Loucy (cell line): ENCODE measurements at regions not wholly inside any gene's neighbourhood (a gene's known extent, or its start where the extent isn't known, plus 50 kb on each side); places are given as distances from the start of the nearest gene placed in this dataset.

ENCODE experiments used
- H2AFZ ChIP-seq: fragments of 200-600 bp; sonication (generic); 2 replicates; pipeline ENCODE4 v1.6.0; 2016; ENCODE audit warnings: antibody characterized with exemption, mild to moderate bottlenecking, low read length, moderate library complexity
- H3F3A ChIP-seq: fragments of 200-600 bp; 2 replicates; pipeline ENCODE4 v1.6.0; 2016; ENCODE audit warnings: antibody characterized with exemption, low read depth, mild to moderate bottlenecking
- H3K27me3 ChIP-seq: fragments of 200-600 bp; sonication (generic); 2 replicates; pipeline ENCODE4 v1.6.1; 2014; ENCODE audit warnings: low read length, mild to moderate bottlenecking; ENCODE audit not compliant: insufficient read depth, poor library complexity, severe bottlenecking
- H3K36me3 ChIP-seq: fragments of 200-600 bp; sonication (generic); 2 replicates; pipeline ENCODE4 v1.6.1; 2016; ENCODE audit warnings: low read length; ENCODE audit not compliant: insufficient read depth
- H3K4me1 ChIP-seq: fragments of 200-600 bp; sonication (generic); 2 replicates; pipeline ENCODE4 v1.5.1; 2014; ENCODE audit warnings: low read length, mild to moderate bottlenecking; ENCODE audit not compliant: insufficient read depth, poor library complexity, severe bottlenecking
- H3K4me2 ChIP-seq: fragments of 200-600 bp; sonication (generic); 2 replicates; pipeline ENCODE4 v1.6.0; 2014; ENCODE audit warnings: antibody characterized with exemption, low read length, low read depth, mild to moderate bottlenecking; ENCODE audit not compliant: poor library complexity, severe bottlenecking
- H3K4me3 ChIP-seq: fragments of 200-600 bp; sonication (generic); 2 replicates; pipeline ENCODE4 v1.5.1; 2014; ENCODE audit warnings: low read length, mild to moderate bottlenecking, mixed read lengths; ENCODE audit not compliant: poor library complexity, severe bottlenecking
- H3K79me2 ChIP-seq: fragments of 200-600 bp; sonication (generic); 2 replicates; pipeline ENCODE4 v1.6.1; 2014; ENCODE audit warnings: low read length; ENCODE audit not compliant: insufficient read depth
- H3K9ac ChIP-seq: fragments of 200-600 bp; sonication (generic); 2 replicates; pipeline ENCODE4 v1.6.0; 2014; ENCODE audit warnings: mild to moderate bottlenecking, low read depth, low read length, moderate library complexity; ENCODE audit not compliant: poor library complexity, severe bottlenecking
- H3K9me2 ChIP-seq: fragments of 200-600 bp; sonication (generic); replicated peaks from 2 replicates; pipeline ENCODE4 v1.6.1; 2016; ENCODE audit warnings: low read depth, low read length, mixed read lengths
- H3K9me3 ChIP-seq: fragments of 200-600 bp; sonication (generic); 2 replicates; pipeline ENCODE4 v1.6.1; 2014; ENCODE audit warnings: mild to moderate bottlenecking, antibody characterized with exemption, low read length, low read depth; ENCODE audit not compliant: insufficient read depth
- H4K20me1 ChIP-seq: fragments of 200-600 bp; sonication (generic); 2 replicates; pipeline ENCODE4 v1.6.0; 2014; ENCODE audit warnings: antibody characterized with exemption, low read length, mild to moderate bottlenecking; ENCODE audit not compliant: insufficient read depth, poor library complexity, severe bottlenecking
- EZH2phosphoT487 ChIP-seq: fragments of 200-600 bp; IDR thresholded peaks from 2 replicates; pipeline ENCODE4 v1.6.1; 2018; ENCODE audit warnings: antibody characterized with exemption, mild to moderate bottlenecking, moderate library complexity, borderline replicate concordance
- TF ChIP-seq, protein P1 (sequence below): fragments of 200-600 bp; sonication (generic); conservative IDR thresholded peaks from 2 replicates; pipeline ENCODE4 v1.5.1; 2014; ENCODE audit warnings: mild to moderate bottlenecking, antibody characterized with exemption, low read length

DNA sequence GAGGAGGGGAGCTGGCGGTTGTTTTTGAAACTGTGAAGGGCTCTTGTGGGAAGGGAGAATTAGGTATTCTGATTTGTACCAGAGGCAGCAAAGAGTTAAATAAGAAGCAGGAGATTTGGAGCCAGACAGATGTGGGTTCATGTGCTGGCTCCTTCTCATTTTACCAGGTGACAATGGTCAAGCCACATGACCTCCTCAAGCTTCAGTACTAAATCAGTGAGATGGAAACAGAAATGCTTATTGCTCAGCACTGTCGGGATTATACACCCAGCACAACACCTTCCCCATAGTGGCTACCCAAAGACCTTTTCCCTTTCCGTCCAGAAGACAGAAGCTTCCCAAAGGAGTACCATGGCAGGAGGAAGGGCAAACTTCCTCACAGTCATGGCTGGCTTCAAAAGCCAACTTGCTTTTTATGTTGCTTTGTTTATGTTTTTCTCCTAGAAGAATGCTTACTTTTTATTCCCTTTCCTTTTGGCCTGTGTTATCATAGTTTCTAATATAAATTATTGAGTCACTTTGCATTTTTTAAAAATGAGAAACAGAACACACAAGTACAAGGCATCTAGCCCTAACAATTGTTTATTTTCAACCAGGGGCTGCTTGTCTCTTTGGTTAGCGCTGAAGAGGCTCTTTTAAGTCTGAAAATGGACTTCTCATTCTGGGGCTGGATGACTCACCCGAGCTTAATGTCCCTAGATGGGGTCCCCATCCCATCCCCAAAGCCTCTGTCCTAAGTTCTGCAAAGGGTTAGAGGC, 181.5 kb upstream of the ZBED5 start:
- Histone ChIP-seq H2AFZ (no peak overlapping the region), H3K36me3 (no peaks in the 10 kb centered on the region), H4K20me1 (no peaks in the 10 kb centered on the region), H3K4me2 (no peak overlapping the region), H3K27me3 (no peaks in the 10 kb centered on the region), H3K9me3 (no peaks in the 10 kb centered on the region), H3K79me2 (no peaks in the 10 kb centered on the region), H3K9me2 (no peaks in the 10 kb centered on the region), H3K4me1 (peaks cover 14% of the 10 kb centered on the region), H3K4me3 (no peak overlapping the region), H3F3A (no peaks in the 10 kb centered on the region), H3K9ac (no peak overlapping the region)
- TF ChIP-seq, protein P1, sequence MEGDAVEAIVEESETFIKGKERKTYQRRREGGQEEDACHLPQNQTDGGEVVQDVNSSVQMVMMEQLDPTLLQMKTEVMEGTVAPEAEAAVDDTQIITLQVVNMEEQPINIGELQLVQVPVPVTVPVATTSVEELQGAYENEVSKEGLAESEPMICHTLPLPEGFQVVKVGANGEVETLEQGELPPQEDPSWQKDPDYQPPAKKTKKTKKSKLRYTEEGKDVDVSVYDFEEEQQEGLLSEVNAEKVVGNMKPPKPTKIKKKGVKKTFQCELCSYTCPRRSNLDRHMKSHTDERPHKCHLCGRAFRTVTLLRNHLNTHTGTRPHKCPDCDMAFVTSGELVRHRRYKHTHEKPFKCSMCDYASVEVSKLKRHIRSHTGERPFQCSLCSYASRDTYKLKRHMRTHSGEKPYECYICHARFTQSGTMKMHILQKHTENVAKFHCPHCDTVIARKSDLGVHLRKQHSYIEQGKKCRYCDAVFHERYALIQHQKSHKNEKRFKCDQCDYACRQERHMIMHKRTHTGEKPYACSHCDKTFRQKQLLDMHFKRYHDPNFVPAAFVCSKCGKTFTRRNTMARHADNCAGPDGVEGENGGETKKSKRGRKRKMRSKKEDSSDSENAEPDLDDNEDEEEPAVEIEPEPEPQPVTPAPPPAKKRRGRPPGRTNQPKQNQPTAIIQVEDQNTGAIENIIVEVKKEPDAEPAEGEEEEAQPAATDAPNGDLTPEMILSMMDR = no peak
- TF ChIP-seq EZH2phosphoT487 = no peak

DNA sequence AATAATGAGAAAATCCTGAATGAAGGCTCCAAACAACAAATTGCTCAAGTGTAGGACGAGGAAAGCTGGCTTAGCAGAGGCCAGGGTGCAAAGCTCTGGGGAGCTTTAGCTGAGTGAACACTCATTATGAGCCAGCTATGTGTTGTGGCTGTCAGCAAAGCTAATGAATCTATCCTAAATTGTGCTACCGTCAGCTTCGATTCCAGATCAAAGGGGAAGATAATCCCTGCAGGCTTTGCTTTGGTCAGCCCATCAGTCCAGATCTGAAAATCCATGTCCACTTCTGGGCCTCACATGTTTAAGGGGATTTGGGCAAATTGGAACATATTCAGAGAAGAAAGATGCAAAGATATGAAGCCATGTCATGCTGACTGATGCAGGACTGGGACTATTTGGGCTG, 180.9 kb upstream of the ZBED5 start:
- Histone ChIP-seq H3K9ac (no peak overlapping the region), H3K79me2 (no peaks in the 10 kb centered on the region), H3K4me2 (no peak overlapping the region), H3K4me3 (no peak overlapping the region), H3K36me3 (no peaks in the 10 kb centered on the region), H4K20me1 (no peaks in the 10 kb centered on the region), H3K27me3 (no peaks in the 10 kb centered on the region), H2AFZ (peak overlapping the region; percentile 66; the same call in 1 of the 2 replicates), H3K4me1 (peaks cover 14% of the 10 kb centered on the region), H3K9me3 (no peaks in the 10 kb centered on the region), H3F3A (no peaks in the 10 kb centered on the region), H3K9me2 (no peaks in the 10 kb centered on the region)
- TF ChIP-seq, protein P1 = no peak
- TF ChIP-seq EZH2phosphoT487 = no peak

DNA sequence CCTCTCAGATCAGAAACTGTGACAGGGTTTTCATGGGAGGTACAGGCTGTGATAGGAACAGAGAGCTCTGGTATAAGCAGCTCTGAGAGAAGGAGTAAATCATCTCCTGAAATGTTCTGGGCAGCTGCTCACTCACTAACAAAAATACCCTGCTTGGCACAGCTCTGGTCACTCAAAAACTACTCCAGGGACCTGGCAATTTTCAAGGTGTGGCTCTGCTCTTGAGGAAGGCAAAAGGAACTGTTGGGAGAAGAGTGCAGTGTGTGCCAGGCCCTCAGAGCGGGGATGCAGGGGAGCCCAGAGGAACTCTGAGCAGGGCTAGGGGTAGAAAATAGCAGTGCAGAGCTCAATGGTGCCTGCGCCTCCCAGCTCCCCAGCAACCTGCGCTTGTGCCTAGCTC, 180.5 kb upstream of the ZBED5 start:
- Histone ChIP-seq H3K36me3 (no peaks in the 10 kb centered on the region), H2AFZ (peak overlapping the region; percentile 66), H3K4me3 (no peak overlapping the region), H3K79me2 (no peaks in the 10 kb centered on the region), H3K4me2 (no peak overlapping the region), H4K20me1 (no peaks in the 10 kb centered on the region), H3F3A (no peaks in the 10 kb centered on the region), H3K27me3 (no peaks in the 10 kb centered on the region), H3K4me1 (peaks cover 14% of the 10 kb centered on the region), H3K9me3 (no peaks in the 10 kb centered on the region), H3K9me2 (no peaks in the 10 kb centered on the region), H3K9ac (no peak overlapping the region)
- TF ChIP-seq, protein P1 = no peak
- no peak for TF ChIP-seq EZH2phosphoT487
